ENCODE measurements at regions not wholly inside any gene's neighbourhood (a gene's known extent, or its start where the extent isn't known, plus 50 kb on each side); places are given as distances from the start of the nearest gene placed in this dataset.
"Not testable (repeated sequence)": the region's sequence is repeated elsewhere in the genome, so short reads cannot be mapped to it uniquely, and the experiment has no call there.

DNA sequence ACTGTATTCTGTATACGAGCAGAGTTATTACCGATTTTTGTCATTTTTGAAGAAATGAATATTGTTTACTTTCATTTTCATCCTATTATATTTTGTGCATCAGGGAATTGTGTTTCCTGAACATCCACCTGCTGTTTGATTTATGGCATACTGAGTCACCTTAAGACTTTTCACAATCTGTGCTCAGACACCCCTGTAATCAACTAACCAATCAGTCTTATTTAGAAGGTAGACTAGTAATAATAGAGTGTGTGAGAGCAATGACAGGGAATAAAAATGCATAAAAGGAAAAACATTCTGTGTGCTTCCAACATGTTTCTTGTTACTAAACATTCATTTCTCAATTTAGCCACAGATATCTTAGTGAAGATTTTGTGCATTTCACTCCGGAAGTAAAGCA is 1413.6 kb upstream of the ACO1 start:
- no peak for DNase-seq (ENCODE audit: low spot score)

DNA sequence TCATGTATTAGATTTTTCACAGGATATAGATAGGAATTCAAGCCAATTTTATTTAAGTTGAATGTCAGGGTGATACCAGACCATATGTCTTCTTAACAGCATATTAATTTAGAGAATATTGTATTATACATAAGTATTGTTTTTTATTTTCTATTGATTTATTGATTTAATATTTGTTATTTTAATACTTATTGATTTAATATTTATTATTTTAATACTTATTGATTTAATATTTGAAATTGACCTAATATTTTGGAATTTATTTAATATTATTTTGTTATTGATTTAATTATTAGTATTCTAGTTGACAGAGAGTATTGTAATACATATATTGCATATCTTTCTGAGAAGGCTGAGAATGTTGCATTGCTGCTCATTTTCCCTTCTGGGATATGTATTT is 1411.8 kb upstream of the ACO1 start:
- DNase-seq (ENCODE audit: low spot score), result no peak

DNA sequence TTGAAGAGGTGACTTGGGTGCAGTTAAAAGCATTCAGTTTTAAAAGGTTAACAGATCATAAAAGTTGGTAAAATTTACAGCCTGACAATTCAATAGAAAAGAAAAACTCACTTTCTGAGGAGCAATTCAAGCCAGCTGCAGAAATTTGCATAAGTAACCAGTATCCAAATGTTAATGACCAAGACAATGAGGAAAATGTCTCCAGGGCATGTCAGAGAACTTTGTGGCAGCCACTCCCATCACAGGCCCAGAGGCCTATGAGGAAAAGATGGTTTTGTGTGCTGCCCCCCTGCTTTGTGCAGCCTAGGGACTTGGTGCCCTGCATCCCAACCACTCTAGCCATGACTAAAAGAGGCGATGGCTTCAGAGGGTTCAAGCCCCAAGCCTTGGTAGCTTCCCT is 1406.5 kb upstream of the ACO1 start:
- DNase-seq (ENCODE audit: low spot score), result no peak

DNA sequence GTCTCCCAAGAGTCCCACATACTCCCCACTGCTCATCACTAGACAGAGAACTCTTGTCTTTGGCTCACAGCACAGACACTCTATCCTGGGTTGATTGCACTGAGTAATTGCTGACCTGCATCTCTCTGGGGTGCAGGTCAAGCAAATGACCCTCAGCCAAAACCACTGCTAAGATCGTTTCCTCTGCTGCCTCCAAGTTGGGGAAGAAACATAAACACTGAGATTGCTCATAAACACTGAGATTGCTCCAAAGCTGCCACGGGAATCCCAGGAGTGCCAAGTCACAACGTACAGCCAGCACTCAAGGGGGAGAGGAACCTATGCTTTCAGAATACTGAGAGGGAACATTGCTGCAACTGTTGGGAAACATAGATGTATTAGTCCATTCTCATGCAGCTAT is 1402.1 kb upstream of the ACO1 start:
- DNase-seq (ENCODE audit: low spot score), result no peak

DNA sequence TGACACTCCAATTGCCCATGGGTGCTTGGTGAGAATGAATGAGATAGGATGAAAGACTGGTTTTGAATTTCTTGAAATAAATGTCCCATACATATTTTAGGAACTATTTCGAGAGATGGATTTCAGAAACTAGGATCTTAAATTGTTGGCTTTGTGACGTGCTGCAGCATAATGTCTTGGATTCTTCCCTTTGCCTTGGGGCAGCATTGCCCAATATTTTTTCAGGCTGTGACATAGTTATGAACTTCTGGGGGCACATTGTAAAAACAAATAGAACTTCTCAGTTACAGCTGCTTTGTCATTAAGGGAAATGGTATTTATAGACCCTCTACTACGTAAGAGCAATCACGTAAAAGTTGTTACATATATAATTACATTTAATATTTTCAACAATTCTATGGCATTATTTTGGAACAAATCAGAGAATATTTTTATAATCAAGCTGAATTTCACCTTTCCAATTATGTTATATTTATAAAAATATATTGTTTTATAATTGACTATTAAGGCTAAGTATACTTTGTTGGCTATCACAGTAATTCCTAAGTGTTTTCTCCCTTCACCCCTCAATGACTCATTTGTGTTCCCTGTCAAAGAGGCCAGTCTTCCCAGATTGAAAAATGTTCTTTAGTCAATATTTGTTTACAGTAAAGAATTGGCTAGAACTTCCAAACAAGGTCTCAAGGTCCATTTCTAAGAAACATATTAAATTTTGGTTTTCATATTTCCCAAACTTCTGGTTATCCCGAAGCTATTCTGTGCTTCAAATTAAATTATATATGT is 1388.3 kb upstream of the ACO1 start:
- DNase-seq (ENCODE audit: low spot score), result no peak

DNA sequence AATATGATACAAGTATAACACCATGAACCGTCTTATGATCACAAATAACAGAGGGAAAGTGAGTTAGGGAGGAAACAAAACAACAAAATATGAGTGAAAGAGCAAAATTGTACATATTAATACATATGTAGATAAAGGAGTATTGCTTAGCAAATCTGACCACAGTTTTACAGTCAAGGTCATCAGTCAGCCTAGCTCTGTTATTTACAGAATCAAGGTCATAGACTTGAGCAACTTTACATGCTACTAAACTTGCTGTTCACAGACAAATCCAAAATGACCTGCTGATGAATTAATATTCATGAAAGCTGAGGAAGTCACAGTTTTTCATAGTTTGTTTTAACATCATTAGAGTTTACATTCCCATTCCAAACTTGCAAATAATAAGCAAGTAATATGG is 1387.7 kb upstream of the ACO1 start:
- no peak for DNase-seq (ENCODE audit: low spot score)

DNA sequence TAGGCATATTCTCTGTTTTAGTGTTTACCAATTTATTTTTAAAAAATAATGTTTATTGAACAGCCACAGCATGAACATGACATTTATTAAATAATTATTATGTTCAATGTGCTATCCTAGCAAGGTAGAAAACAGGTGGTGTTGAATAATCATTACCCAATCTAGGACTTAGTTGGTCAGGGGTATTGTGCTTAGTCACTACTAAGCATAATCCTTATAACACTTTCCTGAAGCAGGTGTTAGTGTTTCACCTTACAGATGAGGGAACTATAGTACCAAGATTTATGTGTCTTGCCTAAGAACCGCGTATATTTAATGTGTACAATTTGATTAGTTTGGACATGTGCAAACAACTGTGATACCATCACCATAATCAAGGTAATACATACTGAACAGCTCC is 1387.2 kb upstream of the ACO1 start:
- no peak for DNase-seq (ENCODE audit: low spot score)

DNA sequence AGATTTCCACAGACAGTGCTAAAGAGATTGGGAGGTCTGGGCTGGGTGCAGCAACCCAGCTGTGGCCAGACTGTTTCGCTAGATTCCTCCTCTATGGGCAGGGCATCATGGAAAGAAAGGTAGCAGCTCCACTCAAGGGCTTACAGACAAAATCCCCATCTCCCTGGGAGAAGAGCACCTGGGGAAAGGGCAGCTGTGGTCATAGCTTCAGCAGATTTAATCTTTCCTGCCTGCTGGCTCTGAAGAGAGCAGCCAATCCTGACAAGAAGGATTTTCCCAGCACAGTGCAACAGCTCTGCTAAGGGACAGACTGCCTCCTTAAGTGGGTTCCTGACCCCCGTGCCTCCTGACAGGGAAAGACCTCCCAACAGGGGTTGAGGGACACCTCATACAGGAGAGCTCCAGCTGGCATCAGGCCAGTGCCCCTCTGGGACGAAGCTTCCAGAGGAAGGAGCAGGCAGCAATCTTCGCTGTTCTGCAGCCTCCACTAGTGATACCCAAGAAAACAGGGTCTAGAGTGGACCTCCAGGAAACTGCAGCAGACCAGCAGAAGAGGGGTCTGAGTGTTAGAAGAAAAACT is 1379.3 kb upstream of the ACO1 start:
- no peak for DNase-seq (ENCODE audit: low spot score)

DNA sequence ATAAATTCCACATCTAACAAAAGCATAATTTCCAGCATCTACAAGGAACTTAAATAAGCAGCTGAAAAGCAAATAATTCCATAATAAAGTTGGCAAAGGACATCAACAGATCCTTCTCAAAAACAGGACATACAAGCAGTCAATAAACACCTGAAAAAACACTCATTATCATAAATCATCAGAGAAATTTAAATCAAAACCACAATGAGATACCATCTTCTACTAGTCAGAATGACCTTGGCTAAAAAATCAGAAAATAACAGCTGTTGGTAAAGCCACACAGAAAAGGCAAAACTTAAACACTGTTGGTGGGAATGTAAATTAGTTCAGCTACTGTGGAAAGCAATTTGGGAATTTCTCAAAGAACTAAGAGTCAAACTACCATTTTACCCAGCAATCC is 1371.1 kb upstream of the ACO1 start:
- no peak for DNase-seq (ENCODE audit: low spot score)

DNA sequence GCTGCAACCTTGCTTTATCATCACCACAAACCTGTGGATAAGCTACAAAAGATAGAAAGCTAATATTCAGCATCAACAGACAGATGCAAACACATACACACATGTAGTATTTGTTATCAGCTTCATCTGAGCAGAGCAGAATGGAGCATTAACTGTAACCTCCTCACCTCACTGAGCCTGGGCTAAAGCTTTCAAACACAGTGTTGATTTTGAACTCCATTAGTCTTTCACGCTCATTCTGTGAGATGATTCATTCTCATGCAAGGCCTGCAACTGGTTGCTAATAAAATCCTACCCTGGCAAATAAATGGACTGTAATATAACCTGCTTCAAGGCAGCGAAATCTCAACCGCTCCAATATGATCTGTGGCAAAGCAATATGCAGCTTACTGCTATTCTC is 1360.6 kb upstream of the ACO1 start:
- DNase-seq (ENCODE audit: low spot score), result no peak

DNA sequence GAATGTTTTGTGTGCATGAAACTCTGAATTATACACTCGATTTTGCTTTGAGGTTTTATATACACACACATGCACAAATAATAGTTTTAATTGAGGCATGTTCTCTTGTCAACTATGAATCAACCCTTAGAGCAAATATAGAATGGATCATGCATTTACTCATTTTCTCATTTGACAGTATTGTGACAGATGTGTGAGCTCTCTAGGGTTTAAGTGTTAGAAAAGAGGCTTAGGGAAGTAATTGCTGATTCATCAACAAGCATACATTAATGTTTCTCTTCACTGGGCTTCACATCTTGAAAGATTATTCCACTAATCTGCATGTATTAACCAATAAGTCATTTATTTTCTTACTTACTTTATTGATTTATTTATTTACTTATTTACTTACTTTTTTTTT is 1356.8 kb upstream of the ACO1 start:
- no peak for DNase-seq (ENCODE audit: low spot score)

DNA sequence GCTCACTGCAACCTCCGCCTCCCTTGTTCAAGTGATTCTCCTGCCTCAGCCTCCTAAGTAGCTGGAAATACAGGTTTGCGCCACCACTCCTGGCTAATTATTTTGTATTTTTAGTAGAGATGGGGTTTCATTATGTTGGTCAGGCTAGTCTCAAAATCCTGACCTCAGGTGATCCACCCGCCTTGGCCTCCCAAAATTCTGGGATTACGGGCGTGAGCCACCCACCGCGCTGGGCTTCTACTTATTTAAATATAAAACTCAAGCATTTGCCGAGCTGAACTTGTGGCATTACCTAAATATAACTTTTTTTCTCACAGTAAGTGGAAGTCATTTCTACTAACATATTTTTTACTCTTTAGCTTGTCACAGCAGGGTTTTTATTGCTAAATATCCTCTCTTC is 1356.3 kb upstream of the ACO1 start:
- DNase-seq (ENCODE audit: low spot score), result no peak

DNA sequence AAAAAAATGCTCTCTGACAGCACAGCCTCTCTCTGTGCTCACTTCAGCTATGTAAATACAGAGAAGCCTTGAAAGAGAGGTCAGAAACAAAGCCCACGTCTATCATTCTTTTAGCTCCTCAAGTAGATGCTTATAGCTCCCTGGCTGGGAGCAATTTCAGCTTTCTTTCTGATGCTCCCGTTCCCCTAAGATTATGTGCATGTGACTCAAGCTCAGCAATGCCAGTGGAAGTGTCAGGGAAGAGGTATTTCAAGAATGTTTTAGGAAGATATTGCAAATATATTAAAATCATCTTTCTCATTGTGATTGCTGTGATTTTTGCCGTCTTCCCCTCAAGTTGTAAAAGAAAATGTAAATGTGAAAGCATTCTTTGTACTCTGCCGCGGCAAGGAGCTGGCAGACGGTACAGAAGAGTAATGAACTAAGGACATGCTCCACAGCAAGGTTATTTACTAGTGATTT is 1353.7 kb upstream of the ACO1 start:
- no peak for DNase-seq (ENCODE audit: low spot score)

DNA sequence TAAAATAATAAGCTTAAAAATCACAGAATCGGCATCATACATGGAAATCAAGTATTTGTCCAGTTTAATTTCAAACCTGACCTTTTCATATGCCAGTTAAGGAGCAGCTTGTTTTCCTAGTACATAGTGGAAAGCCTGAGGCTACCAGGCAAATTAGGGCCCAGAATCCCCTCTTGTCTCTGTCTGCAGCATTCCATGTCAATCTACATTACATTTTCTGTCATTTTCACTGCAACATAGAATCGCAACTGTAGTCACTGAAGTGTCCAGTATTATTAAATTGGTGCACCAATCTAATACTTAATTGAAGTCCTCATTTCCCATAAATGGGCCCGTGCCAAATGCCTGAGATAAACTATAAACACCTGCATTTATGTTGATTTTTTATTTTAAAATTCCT is 1352.2 kb upstream of the ACO1 start:
- DNase-seq (ENCODE audit: low spot score), result no peak

DNA sequence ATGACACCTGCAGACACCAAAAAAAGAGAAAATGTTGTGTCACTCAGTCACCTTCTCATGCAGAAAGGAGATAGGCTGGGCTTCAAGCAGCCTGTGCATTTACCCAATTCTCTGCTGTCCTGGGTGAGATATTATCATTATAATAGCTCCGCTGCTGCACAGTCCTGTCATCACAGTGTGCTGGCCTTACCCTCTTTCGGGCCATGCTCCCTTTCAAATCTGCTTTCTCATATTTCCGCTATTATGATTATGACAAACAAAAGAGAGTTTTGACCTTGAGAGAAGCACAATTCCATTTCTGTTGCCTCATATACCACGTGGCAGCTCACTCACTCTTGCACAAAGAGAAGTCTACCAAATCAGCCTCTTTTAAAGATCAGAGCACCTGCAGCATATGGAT is 1350.1 kb upstream of the ACO1 start:
- DNase-seq (ENCODE audit: low spot score), result no peak

DNA sequence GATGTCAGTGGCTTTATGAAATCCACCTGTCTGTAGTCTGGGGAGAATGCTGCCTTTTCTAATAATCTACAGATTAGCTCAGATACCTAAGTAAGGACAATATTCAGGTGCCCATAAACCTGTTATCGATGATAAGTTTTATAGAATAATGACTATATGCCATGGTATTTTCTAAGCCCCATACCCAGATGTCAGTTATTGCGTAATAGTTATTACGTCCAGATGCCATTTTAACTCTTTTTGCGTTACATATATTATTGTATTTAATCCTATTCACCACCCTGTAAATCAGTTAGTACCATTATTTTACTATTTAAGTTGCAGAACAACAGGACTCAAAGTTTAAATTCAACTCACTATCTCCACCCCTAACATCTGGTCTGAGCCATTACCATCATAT is 1343.9 kb upstream of the ACO1 start:
- no peak for DNase-seq (ENCODE audit: low spot score)

DNA sequence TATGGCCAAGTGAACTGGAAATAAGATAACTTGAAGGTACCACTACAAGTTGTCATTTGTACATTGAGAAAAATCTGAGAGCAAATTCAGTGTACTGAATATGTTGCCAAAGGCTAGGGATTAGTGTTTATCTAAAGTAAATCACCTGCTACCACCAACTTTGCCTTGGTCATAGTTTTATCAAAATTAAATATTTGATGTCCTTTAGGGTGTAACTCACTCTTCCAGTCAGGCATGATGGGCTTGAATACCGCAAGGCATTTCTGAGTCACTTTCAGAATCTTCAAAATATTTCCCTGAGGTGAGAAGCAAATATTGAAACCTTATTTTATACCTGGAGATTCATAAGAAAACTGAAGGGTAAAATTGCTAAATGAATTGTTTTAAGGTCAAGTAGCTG is 1338.6 kb upstream of the ACO1 start:
- no peak for DNase-seq (ENCODE audit: low spot score)

DNA sequence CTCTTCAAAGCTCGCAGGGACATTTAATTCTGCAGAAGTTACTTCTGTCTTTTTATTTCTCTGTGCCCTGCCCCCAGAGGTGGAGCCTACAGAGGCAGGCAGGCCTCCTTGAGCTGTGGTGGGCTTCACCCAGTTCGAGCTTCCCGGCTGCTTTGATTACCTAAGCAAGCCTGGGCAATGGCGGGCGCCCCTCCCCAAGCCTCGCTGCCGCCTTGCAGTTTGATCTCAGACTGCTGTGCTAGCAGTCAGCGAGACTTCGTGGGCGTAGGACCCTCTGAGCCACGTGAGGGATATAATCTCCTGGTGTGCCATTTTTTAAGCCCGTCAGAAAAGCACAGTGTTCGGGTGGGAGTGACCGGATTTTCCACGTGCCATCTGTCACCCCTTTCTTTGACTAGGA is 1322.9 kb upstream of the ACO1 start:
- DNase-seq (ENCODE audit: low spot score), result not testable (repeated sequence)

DNA sequence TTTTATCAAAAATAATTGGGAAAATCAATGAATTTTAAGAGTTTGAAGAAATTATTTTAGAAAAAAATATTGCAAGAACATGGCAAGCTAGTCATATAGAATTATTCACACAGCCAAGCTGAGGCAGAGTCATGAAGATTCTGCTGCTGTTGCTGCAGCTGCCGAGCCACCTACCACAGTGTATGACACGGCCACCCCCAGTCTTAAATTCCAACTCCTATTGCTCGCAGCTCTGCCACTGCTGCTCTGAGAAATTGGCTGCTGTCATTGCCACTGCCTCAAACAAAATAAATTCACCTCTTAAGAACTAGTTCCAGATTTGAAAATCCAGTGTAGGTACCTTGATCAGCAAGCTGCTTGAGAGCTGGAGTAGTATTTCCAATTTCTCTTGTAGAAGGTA is 1318.8 kb upstream of the ACO1 start:
- no peak for DNase-seq (ENCODE audit: low spot score)

DNA sequence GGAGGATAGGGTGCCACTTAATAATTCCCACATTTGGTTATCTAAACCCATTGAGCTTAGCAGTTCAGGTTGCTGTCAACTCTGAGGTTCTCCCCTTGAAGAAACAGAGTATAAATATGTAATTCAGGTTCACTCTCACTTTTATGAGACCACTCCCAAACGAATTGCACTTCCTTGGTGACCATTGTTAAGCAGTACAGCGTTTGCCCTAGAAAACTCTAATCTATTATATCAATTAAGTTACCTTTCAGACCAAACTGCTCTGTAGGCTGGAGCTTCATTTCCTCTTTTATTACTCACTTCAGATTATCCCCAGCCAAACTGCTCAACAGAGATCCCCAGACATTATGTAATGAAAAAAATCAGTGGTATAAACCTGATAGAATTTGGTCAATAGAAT is 1317.0 kb upstream of the ACO1 start:
- no peak for DNase-seq (ENCODE audit: low spot score)

DNA sequence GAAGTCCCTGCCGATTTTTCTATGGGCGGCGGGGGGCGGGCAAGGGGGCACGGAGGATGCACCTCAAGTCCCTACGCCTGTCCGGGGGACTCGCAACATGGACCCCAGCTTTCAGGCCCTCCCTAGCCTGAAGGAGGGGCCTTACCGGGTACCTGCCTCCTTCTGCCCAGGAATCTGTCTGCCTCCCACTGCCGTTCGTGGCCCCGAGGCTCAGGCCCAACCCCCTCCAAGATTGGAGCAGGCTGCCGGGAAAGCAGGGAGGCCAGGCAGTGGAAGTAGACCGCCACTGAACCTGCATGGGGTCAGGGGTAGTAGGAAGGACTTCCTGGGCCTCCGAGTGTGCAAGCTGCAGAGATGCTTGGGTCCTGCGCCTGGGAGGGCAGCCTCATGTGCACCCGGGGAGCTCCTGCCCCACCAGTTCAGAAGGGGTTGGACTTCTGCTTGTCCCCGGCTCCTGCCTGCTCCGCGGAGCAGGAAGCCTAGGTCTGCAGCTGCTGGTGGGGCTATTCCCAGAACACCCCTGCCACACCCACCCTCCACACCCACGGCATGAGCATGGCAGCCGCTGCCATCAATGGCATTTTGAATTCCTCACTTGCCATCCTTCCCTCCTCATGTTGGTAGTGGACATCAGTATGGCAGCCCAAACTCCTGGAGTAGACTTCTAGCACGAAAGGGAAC is 1312.7 kb upstream of the ACO1 start:
- DNase-seq (ENCODE audit: low spot score), result no peak

DNA sequence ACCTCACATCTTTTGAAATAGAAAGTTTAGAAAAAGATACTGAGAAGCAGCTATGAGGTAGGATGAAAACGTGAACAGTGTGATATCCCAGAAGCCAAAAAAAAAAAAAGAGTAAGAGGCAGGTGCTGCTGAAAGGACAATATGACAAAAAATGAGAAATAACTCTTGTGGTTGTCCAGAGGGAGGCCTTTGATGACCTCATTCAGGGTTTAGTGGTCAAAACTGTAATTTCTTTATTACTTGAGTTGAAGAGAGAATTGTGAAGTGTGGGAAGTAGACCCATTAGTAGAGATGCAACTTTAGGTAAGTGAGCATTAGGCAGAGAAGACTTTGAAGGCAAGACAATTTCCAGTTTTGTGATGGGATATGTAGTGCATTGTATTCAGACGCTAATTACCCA is 1306.3 kb upstream of the ACO1 start:
- no peak for DNase-seq (ENCODE audit: low spot score)

DNA sequence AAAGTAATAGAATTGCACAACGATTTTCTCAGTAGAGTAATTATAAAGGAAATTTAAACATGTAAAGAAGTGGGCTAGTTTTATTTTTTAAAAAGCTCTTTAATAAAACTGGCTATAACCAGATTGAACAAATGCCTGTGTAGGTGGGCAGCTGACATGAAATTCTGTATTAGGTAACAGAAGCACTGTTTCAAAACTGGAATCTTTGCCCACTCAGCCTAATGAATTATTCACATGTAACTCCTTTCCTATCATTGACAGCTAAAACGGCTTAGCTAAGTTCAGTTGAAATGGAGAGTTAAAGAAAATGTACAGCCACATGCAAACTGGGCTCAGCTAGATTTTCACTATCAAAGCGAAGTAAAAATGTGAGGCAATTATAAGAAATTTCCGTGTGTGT is 1300.1 kb upstream of the ACO1 start:
- no peak for DNase-seq (ENCODE audit: low spot score)

All from left forelimb (tissue), 1 donor.